ENCODE measurements at regions not wholly inside any gene's neighbourhood (a gene's known extent, or its start where the extent isn't known, plus 50 kb on each side); places are given as distances from the start of the nearest gene placed in this dataset.

DNA sequence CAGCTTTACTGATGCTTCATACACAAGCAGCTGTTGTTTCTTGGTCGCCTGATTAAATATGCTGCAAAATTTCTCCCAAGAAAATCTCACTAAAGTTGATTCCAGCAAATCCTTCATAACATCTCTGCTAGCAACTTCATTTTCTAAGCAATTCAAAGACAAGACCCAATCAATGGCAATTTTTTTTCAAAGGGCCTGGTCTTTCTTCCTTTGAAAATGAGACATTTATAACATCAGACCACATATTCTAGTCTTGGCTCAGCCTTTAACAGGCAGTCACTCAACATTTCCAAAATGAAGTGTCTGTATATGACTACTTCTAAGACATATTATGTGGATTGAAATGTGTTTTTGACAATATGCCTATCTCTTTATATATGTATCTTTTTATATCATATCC lies 702.6 kb downstream of the KCNA4 start:
- intact Hi-C loops (cut with micrococcal nuclease), result no loop called here

DNA sequence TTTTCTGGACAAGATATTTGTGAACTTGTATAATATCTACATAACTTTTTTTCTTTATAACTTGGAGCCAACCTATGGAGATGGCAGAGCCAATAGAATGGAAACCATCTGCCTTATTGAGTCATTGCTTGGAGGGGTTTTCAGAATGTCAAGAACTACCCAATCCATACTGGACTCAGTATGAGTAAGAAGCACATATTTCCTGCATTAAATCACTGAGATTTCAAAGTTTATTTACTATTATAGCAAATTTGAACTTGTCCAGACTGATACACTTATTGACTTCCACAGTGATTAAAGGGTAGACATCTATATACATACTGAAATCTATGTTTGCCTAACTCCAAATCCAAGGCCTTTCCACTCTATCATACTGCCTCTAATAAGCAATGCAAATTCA lies 704.0 kb downstream of the KCNA4 start:
- intact Hi-C loops (cut with micrococcal nuclease), result no loop called here

GRCh38 chr11:29310725-29311342 lies 706.0 kb downstream of the KCNA4 start:
- intact Hi-C loops (cut with micrococcal nuclease), result no loop called here

- intact Hi-C loops (cut with micrococcal nuclease), result no loop called here
Observed at GRCh38 chr11:29309992-29310391, 706.8 kb downstream of the KCNA4 start.

GRCh38 chr11:29306527-29306926 lies 710.3 kb downstream of the KCNA4 start:
- intact Hi-C loops (cut with micrococcal nuclease), result no loop called here

- intact Hi-C loops (cut with micrococcal nuclease), result no loop called here
Observed at GRCh38 chr11:29305456-29306232, 711.2 kb downstream of the KCNA4 start.

- intact Hi-C loops (cut with micrococcal nuclease), result no loop called here
Observed at GRCh38 chr11:29300420-29300819, 716.4 kb downstream of the KCNA4 start.

GRCh38 chr11:29296680-29297079 lies 720.1 kb downstream of the KCNA4 start:
- intact Hi-C loops (cut with micrococcal nuclease), result no loop called here

GRCh38 chr11:29293825-29294224 lies 723.0 kb downstream of the KCNA4 start:
- intact Hi-C loops (cut with micrococcal nuclease), result no loop called here

- intact Hi-C loops (cut with micrococcal nuclease), result no loop called here
Observed at GRCh38 chr11:29282088-29282487, 734.7 kb downstream of the KCNA4 start.

DNA sequence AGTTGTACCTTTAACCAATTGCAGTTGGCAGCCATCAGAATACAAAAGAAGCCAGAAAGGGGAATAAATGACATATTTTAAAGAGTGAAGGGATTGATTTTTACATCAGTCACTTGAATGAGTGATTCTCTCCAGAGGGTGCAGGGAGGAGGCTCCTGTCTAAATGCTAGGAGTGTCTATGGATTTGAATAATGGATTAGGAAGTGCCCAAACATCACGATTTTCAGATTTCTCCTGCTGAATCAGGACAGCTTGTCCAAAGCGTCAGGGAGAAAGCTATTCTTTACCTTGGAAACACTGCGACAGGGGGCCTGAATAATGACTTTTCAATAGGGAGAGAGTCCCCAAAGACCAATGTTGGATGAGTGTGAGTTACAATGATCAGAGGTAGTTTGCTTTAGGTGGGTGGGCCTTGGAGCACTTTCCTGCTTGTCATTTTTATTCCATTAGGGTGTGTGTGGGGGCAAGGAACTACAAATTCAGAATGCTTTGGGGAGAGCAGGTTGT lies 735.5 kb downstream of the KCNA4 start:
- intact Hi-C loops (cut with micrococcal nuclease), result no loop called here

DNA sequence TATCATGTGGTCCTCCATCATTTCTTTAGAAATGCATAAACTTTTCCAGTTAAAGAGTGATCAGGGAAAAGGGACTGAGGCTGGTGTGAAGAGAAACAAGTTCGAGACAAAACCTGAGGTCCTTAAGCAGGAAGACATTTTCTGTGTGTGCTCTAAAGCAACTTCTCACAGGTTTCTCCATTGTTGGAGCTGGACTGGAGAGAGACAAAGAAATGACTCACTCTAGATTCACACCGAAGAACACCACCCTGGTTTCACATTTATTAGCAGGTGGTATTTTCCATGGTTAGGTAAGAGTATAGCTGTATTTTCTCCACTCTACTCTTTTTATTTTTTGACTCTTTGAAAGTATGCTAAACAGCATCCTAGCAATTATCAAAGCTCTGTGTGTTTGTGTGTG lies 736.4 kb downstream of the KCNA4 start:
- intact Hi-C loops (cut with micrococcal nuclease), result no loop called here

DNA sequence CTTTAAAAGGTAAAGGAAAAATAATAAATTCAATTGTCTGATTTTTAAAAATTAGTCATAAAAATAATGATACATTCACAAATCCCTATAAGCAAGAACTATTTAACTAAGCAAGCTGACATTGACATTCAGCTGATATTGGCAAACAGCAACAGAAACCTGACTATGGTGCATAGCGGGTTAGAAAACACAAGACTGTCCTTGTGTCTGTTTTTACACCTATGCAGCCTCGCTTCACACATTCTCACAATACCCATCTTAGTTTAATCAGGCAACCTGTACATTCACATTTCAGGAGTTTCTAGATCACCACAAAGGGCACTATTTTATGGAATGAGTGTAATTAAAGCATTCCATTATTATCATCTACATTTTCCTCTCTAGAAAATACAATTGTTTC lies 737.1 kb downstream of the KCNA4 start:
- intact Hi-C loops (cut with micrococcal nuclease), result no loop called here

DNA sequence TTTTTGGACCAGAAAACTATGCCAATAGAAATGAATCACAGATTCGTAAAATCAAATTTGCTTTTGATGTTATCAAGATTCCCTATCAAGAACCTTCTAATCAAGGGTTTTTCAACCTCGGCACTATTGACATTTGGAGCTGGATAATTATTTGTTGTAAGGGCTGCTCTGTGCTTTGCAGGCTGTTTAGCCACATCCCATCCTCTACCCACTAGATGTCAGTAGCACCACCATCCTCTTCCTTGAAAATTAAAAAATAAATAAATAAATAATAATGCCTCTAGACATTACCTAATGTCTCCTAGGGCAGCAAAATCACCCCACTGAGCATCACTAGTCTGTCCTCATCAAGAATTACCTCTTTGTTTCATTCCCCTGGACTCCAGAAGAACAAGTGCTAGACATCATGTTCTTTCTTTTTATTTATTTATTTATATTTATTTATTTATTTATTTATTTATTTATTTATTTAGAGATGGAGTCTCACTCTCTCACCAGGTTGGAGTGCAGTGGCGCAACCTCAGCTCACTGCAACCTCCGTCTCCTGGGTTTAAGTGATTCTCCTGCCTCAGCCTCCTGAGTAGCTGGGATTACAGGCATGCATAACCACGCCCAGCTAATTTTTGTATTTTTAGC lies 744.7 kb downstream of the KCNA4 start:
- intact Hi-C loops (cut with micrococcal nuclease), result no loop called here

GRCh38 chr11:29271616-29272015 lies 745.2 kb downstream of the KCNA4 start:
- intact Hi-C loops (cut with micrococcal nuclease), result no loop called here

- intact Hi-C loops (cut with micrococcal nuclease), result no loop called here
Observed at GRCh38 chr11:29268733-29269132, 748.1 kb downstream of the KCNA4 start.

- intact Hi-C loops (cut with micrococcal nuclease), result no loop called here
Observed at GRCh38 chr11:29265792-29266191, 751.0 kb downstream of the KCNA4 start.

DNA sequence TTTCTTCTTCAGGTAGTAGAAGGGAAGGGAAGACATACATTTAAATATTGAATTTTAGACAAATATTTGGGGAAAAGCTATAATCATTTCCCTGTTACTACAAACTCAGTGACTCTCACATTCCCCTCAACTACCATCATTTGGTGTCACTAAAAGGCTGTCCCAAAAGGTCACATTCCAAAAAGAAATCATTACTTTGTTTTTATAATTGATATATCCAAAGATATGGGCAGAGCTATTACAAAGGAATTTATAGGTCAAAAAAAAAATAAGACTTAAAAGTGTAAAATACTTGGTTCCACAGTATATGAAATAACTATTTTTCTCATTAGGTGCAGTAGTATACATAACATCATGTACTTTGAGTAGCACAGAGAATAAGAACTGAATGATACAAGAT lies 751.4 kb downstream of the KCNA4 start:
- intact Hi-C loops (cut with micrococcal nuclease), result no loop called here

- intact Hi-C loops (cut with micrococcal nuclease), result no loop called here
Observed at GRCh38 chr11:29263971-29264682, 752.7 kb downstream of the KCNA4 start.

DNA sequence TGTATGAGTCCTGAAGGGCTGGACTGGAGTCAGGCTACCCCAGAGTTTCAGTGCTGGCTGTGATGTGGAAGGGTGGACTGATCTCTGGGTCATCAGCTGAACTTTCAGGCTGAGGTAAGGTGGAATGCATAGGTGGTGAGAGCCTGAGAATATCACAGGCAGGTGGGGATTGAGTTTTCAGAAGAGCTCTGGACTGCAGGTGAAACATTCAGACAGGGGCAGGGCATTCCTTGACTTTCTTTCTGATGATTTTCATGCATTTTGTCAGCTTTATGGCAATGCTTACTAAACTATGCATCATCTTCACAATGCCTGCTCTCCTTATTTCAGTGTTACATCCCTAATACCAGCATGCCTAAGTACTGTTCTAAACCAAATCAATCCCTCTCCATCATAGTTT lies 755.0 kb downstream of the KCNA4 start:
- intact Hi-C loops (cut with micrococcal nuclease), result no loop called here

DNA sequence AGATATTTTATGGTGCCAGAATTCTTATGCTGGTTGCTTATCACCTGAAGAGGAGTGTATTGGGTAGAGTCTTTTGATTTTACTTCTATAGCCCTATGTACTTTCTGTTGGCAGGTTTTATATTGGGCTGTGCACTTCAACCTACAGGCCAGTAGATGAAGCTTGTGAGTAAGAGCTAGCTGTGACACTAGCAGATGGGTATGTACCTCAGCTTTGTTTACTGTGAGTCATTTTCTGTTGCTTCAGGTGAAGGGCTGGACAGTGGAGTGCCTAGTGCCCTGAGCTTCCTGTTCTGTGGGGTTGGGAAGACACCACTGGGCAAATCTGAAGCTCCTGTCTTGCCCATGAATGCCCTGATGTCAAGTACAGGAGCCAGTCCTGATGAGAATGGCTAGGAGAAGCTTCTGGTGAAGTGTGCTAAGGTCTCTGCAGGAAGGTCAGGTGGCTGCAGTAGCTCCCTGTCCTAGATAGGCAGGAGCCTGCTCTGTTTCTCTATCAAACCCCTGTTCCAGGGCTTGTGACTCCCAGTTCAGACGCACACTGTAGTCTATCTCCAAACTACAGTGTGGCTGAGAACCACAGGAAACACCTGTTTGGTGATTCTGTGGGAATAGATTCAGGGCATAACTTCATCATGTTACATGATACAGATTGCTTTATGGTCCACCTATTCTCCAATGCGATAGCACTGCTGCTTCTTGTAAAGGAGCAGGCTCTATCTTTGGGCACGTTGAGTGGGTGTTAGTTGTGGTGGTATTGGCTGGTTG lies 755.7 kb downstream of the KCNA4 start:
- intact Hi-C loops (cut with micrococcal nuclease), result no loop called here
